HG03159 (cell line): ENCODE measurements at regions not wholly inside any gene's neighbourhood (a gene's known extent, or its start where the extent isn't known, plus 50 kb on each side); places are given as distances from the start of the nearest gene placed in this dataset.

Source experiments
- ATAC-seq: cut with Tn5 transposase; IDR thresholded peaks from one replicate; pipeline ENCODE4 v1.9.1; 2021; ENCODE audit warnings: mild to moderate bottlenecking, moderate library complexity; ENCODE audit not compliant: unreplicated experiment

GRCh38 chr9:90105773-90106172, 501.0 kb downstream of the GADD45G start:
- ATAC-seq = no peak

GRCh38 chr9:90107040-90107725, 502.4 kb downstream of the GADD45G start:
- ATAC-seq = no peak

GRCh38 chr9:90107726-90108655, 503.2 kb downstream of the GADD45G start:
- ATAC-seq = no peak

- no peak for ATAC-seq
Observed at GRCh38 chr9:90112788-90113187, 508.0 kb downstream of the GADD45G start.

GRCh38 chr9:90114641-90115425, 510.0 kb downstream of the GADD45G start:
- no peak for ATAC-seq

GRCh38 chr9:90121762-90122161, 517.0 kb downstream of the GADD45G start:
- ATAC-seq = no peak

- no peak for ATAC-seq
Observed at GRCh38 chr9:90124961-90125360, 517.7 kb downstream of the DIRAS2 start.

- no peak for ATAC-seq
Observed at GRCh38 chr9:90127923-90128322, 514.7 kb downstream of the DIRAS2 start.

- ATAC-seq = no peak
Observed at GRCh38 chr9:90128587-90129190, 513.9 kb downstream of the DIRAS2 start.

- no peak for ATAC-seq
Observed at GRCh38 chr9:90129446-90129845, 513.2 kb downstream of the DIRAS2 start.

GRCh38 chr9:90131568-90131967, 511.1 kb downstream of the DIRAS2 start:
- ATAC-seq = no peak

- no peak for ATAC-seq
Observed at GRCh38 chr9:90132866-90133265, 509.8 kb downstream of the DIRAS2 start.

- ATAC-seq = no peak
Observed at GRCh38 chr9:90137801-90138200, 504.8 kb downstream of the DIRAS2 start.

- no peak for ATAC-seq
Observed at GRCh38 chr9:90140131-90140818, 502.3 kb downstream of the DIRAS2 start.

GRCh38 chr9:90141723-90142122, 500.9 kb downstream of the DIRAS2 start:
- no peak for ATAC-seq

GRCh38 chr9:90142580-90142979, 500.0 kb downstream of the DIRAS2 start:
- no peak for ATAC-seq

- no peak for ATAC-seq
Observed at GRCh38 chr9:90147426-90147825, 495.2 kb downstream of the DIRAS2 start.

GRCh38 chr9:90156318-90156717, 486.3 kb downstream of the DIRAS2 start:
- ATAC-seq = no peak

- ATAC-seq = no peak
Observed at GRCh38 chr9:90162326-90162725, 480.3 kb downstream of the DIRAS2 start.

GRCh38 chr9:90162819-90163218, 479.8 kb downstream of the DIRAS2 start:
- ATAC-seq = no peak
